Embryonic facial prominence (tissue), 1 donor: ENCODE measurements at regions not wholly inside any gene's neighbourhood (a gene's known extent, or its start where the extent isn't known, plus 50 kb on each side); places are given as distances from the start of the nearest gene placed in this dataset.

Experiments used
- DNase-seq: peaks from one replicate; pipeline ENCODE4 v3.0.0-alpha.2; 2016; ENCODE audit errors: extremely low spot score

GRCh38 chr13:63999614-64000305 is 2584.1 kb upstream of the PCDH20 start:
- DNase-seq: no peak

DNA sequence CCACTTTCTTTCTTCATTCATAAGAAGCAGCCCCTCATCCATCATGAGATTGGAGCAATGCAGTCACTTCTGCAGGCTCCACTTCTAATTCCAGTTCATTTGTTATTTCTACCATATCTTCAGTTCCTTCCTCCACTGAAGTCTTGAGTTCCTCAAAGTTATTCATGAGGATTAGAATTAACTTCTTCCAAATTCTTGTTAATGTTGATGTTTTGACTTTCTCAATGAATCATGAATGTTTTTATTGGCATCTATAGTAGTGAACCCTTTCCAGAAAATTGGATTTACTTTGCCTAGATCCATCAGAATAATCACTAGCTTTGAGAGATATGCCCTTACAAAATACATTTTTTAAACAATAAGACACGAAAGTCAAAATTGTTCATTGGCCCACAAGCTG is 2567.7 kb upstream of the PCDH20 start:
- DNase-seq: no peak

GRCh38 chr13:63979951-63980350 is 2564.3 kb upstream of the PCDH20 start:
- DNase-seq: no peak

DNA sequence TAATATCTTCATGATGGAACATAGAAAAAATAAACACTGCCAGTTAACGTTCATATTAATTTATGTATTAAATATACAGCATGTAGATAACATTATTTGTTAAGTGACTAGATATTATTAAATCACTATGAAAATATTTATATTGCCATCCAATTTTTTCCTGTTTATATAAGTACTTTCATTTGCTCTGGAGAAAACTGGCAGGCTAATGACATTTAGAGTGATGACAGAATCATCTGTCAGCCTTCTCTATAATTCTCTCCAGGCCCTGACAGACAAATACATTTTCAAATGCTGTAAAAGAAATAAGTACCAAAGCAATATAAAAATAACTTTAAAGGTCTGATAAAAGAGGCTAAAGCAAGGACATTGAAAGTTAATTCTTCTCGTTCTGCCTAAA is 2556.7 kb upstream of the PCDH20 start:
- DNase-seq: no peak

DNA sequence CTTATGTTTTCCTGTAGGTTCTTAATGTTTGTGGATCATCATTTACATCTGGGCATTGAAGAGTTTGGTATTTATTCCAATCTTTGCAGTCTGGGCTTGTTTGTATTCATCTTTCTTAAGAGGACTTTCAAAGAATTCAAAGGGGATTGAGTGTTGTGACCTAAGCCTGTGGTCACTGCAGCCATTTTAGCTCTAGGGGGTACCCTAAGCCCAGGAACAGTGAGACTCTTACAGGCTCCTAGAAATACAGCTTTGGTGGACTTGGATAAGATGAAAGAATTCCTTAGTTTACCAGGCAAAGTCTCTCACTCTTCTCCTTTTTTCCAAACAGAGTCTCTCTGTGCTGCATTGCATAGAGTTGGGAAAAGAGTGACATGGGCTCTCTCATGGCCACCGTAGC is 2539.0 kb upstream of the PCDH20 start:
- no peak for DNase-seq

DNA sequence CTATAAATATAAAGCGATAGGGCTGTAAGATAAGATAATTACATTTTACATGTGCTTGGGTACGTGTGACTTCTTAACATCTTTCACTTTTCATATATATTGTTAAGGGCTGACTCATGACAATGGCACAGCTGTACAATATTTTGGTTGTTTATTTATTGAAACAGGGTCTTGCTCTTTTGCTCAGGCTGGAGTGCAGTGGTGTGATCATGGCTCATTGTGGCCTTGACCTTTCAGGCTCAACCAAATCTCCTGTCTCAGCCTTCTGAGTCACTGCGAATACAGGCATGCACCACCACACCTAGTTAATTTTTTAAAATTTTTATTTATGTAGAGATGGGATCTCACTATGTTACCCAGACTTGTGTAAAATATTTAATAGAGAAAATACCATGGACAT is 2532.4 kb upstream of the PCDH20 start:
- no peak for DNase-seq

DNA sequence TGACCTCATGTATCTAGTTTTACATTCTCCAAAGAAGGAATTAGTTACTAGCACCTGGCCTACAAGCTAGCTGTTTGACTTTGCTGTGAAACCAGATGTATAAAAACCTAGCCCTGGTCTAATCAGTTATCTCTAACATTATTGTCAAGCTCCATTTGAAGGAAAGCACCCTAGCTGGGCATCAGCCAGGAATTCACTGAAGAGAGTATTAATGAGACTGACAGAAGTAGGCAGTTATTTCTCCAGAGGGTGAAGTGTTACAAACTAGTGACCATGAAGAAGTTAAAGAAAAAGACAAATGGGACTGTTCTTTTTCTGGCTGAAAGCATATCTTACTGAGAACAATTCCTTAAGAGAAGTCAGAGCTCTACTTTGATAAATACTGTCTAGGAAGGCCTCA is 2529.3 kb upstream of the PCDH20 start:
- DNase-seq: no peak

GRCh38 chr13:63942372-63942771 is 2526.7 kb upstream of the PCDH20 start:
- no peak for DNase-seq

GRCh38 chr13:63938851-63939250 is 2523.2 kb upstream of the PCDH20 start:
- no peak for DNase-seq

DNA sequence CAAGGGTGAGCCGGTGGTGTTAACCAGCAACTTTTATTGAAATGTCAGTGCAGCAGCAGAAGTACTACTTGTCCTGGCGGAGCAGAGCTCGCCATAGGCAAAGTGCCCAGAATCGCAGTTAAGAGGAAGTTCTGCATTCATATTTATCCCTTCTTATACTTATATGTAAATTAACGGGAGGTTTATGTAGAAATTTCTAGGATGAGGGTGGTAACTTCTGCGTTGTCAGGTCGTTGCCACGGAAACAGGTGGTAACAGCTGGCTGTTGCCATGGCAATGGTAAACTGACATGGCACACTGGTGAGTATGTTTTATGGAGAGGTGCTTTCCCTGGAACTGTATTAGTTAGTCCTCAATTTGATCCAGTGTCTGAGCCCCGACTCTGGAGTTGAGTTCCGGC is 2494.9 kb upstream of the PCDH20 start:
- DNase-seq: no peak

DNA sequence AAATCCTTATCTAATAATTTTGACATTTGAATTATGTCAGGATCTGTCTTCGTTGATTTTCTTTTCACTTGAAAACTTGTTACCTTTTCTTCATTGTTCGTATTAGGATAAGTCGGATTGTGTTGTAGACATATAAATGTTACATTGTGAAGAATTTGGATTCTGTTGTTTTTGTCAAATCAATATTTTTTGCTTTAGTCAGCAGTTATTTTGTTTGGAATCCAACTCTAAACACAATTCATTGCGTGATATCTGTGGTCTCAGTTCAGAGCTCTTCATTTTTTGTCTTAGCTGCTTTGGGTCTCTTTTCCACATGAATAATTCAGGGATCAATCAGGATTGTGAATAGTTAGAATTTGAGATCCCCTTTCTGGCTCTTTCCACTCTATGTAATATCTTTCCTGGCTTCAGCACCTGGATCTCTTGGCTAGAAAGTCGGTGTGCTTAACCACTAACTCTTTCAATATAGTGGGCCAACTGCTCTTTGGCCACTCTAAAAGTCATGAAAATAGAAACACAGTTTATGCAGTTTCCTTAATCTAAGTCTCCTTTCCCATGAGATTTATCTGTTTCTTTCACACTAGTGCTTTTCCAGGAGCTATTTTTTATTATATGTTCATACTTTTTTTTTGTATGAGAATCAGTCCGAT is 2494.2 kb upstream of the PCDH20 start:
- DNase-seq: no peak

DNA sequence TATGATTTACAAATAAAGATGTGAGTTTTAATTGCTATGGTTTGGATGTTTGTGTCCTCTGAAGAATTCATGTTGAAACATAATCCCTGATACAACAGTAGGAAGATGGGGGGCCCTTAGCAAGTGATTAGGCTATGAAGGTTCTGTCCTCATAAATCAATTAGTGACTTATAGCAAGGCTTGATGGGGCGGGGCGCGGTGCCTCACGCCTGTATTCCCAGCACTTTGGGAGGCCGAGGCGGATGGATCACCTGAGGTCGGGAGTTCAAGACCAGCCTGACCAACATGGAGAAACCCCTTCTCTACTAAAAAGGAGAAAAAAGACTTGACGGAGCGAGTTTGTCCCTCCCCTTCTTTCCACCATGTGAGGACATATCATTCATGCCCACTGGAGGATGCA is 2486.5 kb upstream of the PCDH20 start:
- DNase-seq: no peak

GRCh38 chr13:63901630-63902029 is 2486.0 kb upstream of the PCDH20 start:
- no peak for DNase-seq

DNA sequence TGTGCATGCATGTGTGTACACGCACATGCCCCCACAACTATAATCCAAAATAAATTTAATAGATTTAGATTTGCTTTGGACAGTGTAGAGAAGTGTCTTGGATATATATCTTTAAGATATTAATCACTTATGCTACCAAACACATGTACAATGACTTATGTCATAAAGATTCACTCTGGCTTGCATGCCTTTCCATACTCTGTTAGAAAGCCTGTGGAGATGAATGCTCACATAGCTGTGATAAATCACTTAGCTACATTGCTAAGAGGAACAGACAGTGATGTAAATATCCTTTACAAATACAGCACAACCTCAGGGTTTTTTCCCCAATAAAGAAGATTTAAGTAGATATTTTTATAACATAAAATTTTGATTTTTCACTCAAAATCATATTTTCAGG is 2484.8 kb upstream of the PCDH20 start:
- no peak for DNase-seq

DNA sequence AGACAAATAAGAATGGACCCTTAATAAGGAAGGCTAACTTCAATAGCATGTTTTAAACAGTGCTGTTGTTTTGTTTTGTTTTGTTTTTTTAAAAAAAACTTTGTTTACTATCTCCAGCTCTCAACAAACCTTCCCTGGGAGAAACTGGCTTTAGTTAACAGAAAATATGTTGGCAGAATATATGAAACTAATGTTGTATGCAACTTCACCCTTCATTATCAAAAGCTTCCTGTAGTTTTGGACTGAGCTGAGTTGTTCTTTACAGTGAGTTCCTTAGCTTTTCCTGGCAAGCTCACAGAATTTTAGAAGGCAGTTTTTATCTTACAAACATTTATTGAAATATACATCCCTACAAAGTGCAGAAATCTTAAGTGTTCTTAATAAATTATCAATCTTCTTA is 2480.7 kb upstream of the PCDH20 start:
- DNase-seq: no peak

DNA sequence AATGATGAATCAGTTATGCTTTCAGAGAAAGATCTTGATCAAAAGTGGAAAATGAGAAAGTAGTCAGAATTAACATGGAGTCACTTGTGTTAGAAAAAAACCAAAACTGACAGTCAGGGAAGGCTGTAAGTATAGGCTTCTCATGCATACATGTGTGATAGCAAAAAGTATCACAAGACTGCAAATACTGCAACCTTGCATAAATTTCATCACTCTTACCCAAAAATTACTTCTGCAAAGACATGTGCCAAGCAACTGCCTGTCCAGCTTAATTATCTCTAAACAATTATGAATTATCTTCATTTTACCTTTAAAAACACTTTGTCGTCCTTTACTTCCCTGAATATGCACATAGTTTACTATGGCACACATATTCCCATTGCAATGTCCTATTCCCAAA is 2466.4 kb upstream of the PCDH20 start:
- DNase-seq: no peak

DNA sequence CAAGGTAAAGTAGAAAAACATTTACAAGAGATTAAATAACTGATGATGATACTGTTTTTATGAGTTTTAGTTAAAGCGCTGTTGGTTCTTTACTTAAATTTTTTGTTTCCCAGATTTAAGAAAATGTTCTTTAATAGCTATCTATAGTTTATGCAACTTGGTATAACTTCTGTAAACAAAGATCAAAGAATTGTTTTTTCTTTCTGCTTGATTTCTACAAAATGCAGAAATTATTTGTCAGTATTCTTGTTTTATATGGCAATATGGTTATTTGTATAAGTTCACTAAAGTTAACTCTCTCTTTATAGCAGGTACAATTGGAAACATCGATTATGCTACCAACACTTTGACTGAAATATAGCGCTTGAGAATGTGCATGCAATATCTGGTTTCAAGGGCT is 2465.1 kb upstream of the PCDH20 start:
- no peak for DNase-seq

- DNase-seq: no peak
Observed at GRCh38 chr13:63873936-63874335, 2458.3 kb upstream of the PCDH20 start.

DNA sequence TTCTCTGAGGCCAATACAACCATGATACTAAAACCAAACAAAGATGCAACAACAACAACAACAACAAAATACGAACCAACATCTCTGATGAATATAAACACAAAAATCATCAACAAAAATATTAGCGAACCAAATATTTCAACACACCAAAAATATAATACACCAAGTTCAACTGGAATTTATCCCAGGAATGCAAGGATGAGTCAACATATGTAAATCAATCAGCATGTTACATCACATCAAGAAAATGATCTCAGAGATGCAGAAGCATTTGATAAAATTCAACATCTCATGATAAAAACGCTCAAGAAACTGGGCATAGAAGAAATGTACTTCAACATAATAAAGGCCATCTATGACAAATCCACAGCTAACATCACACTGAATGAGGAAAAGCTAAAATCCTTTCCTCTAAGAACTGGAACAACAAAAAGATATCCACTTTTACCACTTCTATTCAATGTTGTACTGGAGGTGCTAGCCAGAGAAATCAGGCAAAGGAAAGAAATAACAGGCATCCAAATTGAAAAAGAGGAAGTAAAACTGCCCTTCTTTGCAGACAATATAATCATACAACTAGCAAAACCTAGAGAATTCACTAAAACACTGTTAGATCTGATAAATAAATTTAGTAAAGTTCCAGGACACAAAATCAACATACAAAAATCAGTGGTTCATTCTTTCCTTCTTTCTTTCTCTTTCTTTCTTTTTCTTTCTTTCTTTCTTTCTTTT is 2448.7 kb upstream of the PCDH20 start:
- DNase-seq: no peak

DNA sequence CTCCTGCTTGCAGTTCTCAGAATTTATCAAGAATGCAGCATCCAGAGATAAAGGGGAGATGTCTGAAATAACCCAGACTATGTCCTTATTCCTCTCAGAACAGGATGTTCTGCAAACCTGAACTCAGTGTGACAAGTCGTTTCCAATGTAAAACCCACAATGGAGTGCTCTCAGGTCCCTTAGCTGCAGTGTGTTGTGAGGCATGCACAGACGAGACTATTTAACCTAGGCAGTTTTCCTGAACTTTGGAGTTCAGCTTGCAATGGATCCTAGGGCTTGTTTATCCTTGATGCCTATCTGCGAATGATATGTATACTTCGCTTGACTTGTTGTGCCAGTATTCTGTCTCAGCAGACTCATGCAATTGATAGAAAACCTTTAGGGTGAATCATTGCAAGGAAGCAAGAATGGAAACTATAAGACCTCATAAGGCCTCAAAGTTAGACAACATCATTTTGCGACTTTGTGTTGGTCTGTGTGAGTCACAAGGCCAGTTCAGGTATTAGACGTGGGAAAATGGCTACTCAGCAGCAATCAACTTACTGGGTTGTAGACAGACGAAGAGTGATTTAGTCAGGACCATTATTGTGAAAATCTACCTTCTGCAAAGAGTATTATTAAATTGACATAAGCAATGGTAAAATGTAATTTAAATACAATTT is 2439.9 kb upstream of the PCDH20 start:
- no peak for DNase-seq

DNA sequence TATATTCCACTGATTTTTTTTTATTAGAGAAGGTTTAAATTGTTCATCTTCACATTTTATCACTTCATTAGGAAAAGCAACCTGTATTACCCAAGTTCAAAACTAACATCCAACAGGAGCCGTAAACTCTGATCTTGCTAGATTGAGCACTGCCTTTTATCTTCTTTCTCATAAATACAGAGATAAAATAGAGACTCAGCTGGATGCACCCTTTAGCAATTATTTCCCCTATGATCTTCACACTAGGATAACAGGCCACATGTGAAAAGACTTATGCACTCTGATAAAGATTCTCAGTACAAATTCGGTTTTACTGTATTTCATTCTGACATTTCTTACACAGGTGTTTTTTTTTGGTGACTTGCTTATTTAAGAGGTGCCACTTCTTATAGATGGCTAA is 2438.2 kb upstream of the PCDH20 start:
- DNase-seq: no peak

GRCh38 chr13:63851526-63851925 is 2435.9 kb upstream of the PCDH20 start:
- DNase-seq: no peak
